HG03039 (cell line): ENCODE measurements at regions not wholly inside any gene's neighbourhood (a gene's known extent, or its start where the extent isn't known, plus 50 kb on each side); places are given as distances from the start of the nearest gene placed in this dataset.
"Not testable (repeated sequence)": the region's sequence is repeated elsewhere in the genome, so short reads cannot be mapped to it uniquely, and the experiment has no call there.

ENCODE experiments used
- ATAC-seq: cut with Tn5 transposase; IDR thresholded peaks from one replicate; pipeline ENCODE4 v1.9.1; 2021; ENCODE audit warnings: mild to moderate bottlenecking, moderate library complexity; ENCODE audit not compliant: unreplicated experiment

DNA sequence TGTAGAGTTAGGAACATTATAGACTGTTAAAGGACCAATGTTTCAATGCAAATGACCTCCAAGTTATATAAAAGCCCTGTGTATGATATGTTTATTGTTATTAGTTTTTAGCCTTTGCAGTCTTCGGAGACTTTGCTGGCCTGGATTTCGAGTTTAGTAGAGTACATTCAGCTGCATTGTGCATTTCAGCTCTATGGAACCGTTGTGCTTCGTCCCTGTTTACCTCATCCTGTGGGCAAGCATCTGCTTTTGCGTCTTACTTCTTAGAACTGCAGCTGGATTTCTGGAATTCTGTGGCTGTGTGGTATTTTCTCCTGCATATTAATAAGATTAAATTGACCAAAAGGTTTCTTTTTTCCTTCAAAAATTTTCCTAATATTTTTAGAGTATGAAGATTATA, 138.6 kb downstream of the KCNRG start:
- ATAC-seq = no peak

- ATAC-seq = no peak
These were observed 139.5 kb downstream of the KCNRG start for GRCh38 chr13:50154697-50155096.

- no peak for ATAC-seq
These were observed 140.9 kb downstream of the KCNRG start for GRCh38 chr13:50156140-50156539.

DNA sequence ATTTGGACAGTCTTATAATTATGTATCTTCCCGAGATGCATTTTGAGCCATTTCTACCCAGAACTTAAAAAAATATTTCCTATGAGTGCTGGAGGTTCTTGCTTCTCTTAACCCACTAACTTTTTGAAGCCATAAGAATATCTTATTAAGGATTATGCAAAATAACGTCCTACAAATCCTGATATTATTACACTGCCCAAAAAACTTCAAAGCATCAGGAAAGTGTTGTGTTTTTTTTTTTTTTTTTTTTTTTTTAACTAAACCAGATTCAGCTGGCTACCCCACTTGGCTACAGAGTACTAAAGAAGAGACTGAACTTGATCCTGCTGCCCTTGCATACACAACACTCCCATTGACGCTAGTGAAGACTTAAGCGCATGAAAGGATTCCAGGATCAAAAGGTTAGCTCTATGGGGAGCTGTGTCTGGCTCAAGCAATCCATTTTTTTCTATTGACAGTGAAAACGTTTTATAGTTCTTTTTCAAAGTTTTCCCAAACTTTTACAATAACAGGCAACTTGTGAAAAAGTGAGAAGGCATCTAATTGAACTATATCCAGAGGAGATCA, 141.4 kb downstream of the KCNRG start:
- no peak for ATAC-seq

DNA sequence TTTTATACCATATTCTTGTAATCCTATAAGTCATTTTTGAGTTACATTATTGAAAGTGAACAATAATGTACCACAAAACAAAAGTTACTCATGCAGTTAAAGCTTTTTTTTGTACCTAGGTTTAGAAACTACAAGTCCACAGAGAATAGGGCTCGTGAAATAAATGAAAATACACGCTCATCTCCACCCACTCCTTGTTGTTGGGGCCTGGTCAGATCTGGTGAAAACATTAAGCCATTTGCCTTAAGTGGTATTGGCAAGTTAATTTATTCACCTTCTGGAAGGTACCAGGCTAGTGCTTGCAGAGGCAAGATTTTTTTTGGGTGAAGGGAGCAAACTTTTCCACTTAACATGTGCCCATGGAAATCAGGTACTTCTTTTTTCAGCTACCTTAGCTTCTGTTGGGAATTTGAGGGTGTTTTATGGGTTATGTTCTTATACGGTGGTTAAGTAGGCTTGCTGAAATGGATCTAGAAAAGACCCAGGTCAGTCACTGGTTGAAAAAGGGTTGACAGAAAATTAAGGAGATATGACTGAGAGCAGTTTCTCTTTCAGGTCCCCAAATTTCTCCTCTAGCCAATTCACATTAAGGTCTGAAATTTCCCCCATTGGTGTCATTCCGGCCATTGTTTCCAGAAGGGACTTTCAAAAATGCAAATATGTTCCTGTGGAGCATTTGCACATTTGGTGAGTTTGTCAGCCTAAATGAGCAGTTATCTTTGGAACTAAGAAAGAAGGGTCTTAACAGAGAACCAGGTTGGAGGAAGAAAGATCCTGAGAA, 143.3 kb downstream of the KCNRG start:
- ATAC-seq = no peak

DNA sequence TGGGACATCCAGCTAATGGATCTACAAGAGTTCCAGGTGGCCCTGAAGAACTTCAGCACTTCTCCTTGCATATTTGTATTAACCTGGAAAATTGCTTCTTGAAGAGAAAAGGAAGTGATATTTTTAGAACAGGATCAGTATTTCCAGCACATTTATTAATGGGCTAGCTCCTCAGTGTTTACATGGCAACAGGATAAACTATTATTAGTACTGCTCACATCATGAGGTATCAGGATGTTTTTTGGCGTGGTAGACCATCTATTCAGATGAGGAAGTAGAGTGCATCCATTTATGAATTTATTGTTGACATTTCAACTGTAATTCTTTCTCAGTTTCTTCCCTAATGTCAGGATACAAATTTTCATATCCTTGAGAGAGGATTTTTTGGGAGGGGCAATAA, 144.4 kb downstream of the KCNRG start:
- no peak for ATAC-seq

GRCh38 chr13:50161052-50161451, 145.8 kb downstream of the KCNRG start:
- no peak for ATAC-seq

- ATAC-seq = no peak
These were observed 146.8 kb downstream of the KCNRG start for GRCh38 chr13:50162001-50162400.

DNA sequence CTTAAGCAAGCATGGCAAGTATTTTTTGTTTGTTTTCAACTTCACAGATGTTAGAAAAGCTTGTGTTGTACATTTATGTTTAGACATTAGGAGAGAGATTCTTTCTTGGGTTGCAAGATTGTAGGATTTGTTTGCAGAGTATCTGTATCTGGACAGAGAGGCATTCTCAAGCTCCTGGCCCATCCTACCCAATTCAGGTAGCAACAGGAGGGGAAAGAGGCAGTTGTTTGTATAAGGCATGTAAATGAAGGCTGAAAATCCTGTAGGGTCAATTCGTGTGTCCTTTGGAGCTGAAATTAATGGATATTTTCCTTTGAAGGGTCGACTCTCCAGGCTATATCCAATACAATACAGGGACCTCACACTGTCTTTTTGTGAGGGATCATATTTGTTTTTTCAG, 147.3 kb downstream of the KCNRG start:
- no peak for ATAC-seq

GRCh38 chr13:50167224-50167947, 152.1 kb downstream of the KCNRG start:
- no peak for ATAC-seq

- no peak for ATAC-seq
These were observed 152.7 kb downstream of the KCNRG start for GRCh38 chr13:50167967-50168366.

- no peak for ATAC-seq
These were observed 153.5 kb downstream of the KCNRG start for GRCh38 chr13:50168786-50169185.

DNA sequence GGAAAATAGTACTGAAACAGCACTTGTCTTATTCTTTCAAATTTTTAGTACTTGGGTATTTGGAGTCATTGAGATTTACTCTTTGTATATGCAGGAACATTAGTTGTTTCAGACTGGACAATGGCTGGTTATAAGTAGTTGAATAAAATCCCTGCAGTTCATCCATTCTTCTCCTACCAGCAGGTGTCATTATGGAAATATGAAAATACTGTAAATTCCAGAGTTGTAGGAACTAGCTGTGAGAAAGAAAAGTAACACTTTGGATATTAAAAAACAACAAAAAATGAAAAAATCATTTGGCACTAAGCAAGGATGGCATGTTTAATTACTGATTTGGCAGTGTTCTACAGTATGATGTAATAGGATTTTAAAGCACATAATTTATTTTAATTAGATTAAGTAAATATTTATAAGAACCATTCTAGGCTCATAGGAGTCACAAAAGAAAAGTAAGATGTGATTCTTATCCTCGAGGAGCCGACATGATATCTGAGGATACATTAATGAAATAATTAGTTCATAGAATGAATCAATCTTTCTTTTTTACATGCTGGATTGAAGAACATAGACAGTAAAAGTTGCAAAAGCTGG, 155.3 kb downstream of the KCNRG start:
- ATAC-seq = no peak

DNA sequence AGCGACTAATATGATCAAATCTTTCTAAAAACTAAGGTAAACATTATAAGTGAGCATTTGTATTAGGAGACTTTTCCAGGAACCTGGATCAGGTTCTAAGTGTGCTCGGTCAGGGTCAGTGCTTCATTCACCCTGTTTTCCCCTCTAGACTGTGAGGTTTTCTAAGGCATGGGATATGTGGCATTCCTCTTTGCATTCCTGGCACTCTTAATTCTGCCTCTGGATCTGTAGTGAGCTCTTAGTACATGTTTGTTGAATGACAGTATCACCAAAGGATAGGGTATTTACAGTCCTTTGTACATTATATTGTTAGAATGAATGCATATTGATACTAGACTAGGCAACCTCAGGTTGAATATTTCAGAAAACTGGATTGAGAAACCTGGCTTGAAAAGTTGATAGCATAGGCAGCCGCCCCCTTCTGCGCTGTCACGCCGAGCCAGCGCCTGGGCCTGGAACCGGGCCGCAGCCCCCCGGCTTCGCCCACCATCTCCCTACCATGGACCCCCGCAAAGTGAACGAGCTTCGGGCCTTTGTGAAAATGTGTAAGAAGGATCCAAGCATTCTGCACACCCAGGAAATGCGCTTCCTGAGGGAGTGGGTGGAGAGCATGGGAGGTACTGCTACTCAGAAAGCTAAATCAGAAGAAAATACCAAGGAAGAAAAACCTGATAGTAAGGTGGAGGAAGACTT, 156.5 kb downstream of the KCNRG start:
- ATAC-seq = no peak

DNA sequence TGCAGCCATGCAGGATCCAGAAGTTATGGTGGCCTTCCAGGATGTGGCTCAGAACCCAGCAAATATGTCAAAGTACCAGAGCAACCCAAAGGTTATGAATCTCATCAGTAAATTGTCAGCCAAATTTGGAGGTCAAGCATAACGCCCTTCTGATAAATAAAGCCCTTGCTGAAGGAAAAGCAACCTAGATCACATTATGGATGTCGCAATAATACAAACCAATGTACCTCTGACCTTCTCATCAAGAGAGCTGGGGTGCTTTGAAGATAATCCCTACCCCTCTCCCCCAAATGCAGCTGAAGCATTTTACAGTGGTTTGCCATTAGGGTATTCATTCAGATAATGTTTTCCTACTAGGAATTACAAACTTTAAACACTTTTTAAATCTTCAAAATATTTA, 157.8 kb downstream of the KCNRG start:
- not testable (repeated sequence) for ATAC-seq

GRCh38 chr13:50174630-50175029, 159.4 kb downstream of the KCNRG start:
- ATAC-seq = no peak

DNA sequence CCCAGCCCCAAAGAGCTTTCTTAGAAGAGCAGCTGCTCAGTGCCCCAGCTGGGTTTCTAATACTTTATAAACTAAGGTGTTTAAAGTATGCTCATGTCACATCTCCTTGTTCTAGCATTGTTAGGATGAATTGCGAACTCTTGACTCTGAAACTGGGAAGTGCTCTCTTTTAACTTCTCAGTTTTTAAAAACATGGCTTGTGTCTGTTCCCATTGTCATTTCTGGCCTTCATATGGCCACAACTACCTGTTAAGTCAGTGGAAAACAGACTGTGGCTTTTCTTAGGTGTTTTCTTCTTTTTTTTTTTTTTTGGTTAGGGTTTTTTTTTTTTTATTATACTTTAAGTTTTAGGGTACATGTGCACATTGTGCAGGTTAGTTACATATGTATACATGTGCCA, 164.7 kb downstream of the KCNRG start:
- ATAC-seq = no peak

DNA sequence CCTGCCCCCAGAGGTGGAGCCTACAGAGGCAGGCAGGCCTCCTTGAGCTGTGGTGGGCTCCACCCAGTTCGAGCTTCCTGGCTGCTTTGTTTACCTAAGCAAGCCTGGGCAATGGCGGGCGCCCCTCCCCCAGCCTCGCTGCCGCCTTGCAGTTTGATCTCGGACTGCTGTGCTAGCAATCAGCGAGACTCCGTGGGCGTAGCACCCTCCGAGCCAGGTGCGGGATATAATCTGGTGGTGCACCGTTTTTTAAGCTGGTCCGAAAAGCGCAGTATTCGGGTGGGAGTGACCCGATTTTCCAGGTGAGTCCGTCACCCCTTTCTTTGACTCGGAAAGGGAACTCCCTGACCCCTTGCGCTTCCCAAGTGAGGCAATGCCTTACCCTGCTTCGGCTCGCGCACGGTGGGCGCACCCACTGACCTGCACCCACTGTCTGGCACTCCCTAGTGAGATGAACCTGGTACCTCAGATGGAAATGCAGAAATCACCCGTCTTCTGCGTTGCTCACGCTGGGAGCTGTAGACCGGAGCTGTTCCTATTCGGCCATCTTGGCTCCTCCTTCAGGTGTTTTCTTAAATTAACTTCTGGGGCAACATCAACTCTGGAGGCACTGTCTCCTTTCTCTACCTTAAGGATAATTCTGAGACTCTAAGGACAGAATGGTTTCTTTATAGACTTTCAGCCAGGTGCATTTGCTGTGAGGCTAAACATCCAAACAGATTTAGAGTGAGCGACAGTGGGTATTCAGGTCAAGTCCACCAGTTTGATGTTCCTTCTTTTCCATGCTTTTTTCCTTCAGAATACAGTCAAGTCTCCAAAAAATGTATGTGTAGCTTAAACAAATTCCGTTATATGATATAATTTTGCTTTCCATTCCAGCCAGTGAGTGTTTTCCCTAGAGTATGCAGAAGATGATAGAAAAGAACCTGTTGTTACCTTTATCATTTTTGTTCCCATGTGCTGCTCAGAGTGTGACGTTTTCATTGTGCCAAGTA, 170.8 kb downstream of the KCNRG start:
- not testable (repeated sequence) for ATAC-seq

- no peak for ATAC-seq
These were observed 172.2 kb downstream of the KCNRG start for GRCh38 chr13:50187352-50188029.
